ENCODE measurements at regions not wholly inside any gene's neighbourhood (a gene's known extent, or its start where the extent isn't known, plus 50 kb on each side); places are given as distances from the start of the nearest gene placed in this dataset.

DNA sequence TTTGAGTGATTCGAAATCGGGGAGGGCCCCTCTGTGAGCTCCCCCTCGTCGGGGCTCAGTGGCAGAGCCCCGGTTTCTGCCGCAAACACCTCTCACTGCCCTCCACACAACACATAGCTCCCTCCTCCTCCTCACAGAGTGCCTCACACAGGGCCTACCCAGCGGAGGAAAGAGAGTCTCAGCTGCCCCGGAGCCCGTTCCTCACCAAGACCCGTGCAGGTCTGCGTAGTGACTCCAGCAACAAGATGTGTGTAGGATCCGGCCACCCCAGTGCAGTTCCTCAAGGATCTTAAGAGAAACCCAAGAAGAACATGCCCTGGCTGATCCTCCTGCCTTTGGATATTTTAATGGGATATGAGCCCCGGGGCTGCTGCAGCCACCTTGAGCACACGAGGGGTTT lies 238.4 kb downstream of the BRD1 start:
- Histone ChIP-seq H3K4me3 (ENCODE audit: low read length) (no peak overlapping the region), H3K27me3 (ENCODE audit: control insufficient read depth, low read length) (no peaks in the 10 kb centered on the region), H3K9me3 (ENCODE audit: control insufficient read depth, insufficient read depth, low read length) (no peaks in the 10 kb centered on the region), H3K27ac (ENCODE audit: low read depth, low read length) (no peak overlapping the region), H3F3A (ENCODE audit: control insufficient read depth, insufficient read depth) (no peaks in the 10 kb centered on the region), H3K4me1 (ENCODE audit: control insufficient read depth, low read length) (no peaks in the 10 kb centered on the region), H3K4me2 (ENCODE audit: low read length) (no peak overlapping the region), H4K20me1 (ENCODE audit: control insufficient read depth, insufficient read depth, low read depth, low read length) (no peaks in the 10 kb centered on the region; the same call in 1 of the 2 replicates), H3K79me2 (ENCODE audit: control insufficient read depth, low read length) (no peaks in the 10 kb centered on the region), H3K9me2 (replicated peaks; ENCODE audit: control insufficient read depth, low read length) (no peaks in the 10 kb centered on the region), H3K36me3 (ENCODE audit: control insufficient read depth, low read length) (peaks cover 2% of the 10 kb centered on the region)
- TF ChIP-seq EZH2phosphoT487 (IDR thresholded peaks at IDR 0.05; ENCODE audit: borderline replicate concordance, low read length) (no peak), CTCF (IDR thresholded peaks at IDR 0.05; ENCODE audit: low read depth, low read length, poor library complexity, severe bottlenecking) (no peak)

DNA sequence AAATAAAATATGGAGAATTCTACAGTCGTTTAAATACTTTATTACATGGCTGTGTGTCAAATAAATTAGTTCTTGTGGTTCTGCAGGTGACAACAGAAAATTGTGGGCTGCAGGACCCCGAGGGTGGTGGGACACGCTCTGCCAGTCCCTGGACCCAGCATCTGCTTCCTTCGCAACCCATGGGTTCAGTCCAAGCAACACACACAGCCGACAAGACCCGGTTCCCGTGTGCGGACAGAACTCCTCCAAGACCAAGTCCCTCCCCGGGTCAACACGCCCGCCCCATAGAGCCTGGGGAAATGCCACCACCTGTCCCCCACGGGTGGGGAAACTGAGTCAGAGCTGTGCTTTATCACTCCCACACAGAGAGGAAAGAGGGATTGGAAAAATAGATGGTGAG lies 238.9 kb downstream of the BRD1 start:
- Histone ChIP-seq H3K36me3 (ENCODE audit: control insufficient read depth, low read length) (no peaks in the 10 kb centered on the region), H3K4me1 (ENCODE audit: control insufficient read depth, low read length) (no peaks in the 10 kb centered on the region), H3K9me2 (replicated peaks; ENCODE audit: control insufficient read depth, low read length) (no peaks in the 10 kb centered on the region), H3K9me3 (ENCODE audit: control insufficient read depth, insufficient read depth, low read length) (no peaks in the 10 kb centered on the region), H4K20me1 (ENCODE audit: control insufficient read depth, insufficient read depth, low read depth, low read length) (no peaks in the 10 kb centered on the region; the same call in 1 of the 2 replicates), H3F3A (ENCODE audit: control insufficient read depth, insufficient read depth) (no peaks in the 10 kb centered on the region), H3K79me2 (ENCODE audit: control insufficient read depth, low read length) (no peaks in the 10 kb centered on the region), H3K27me3 (ENCODE audit: control insufficient read depth, low read length) (no peaks in the 10 kb centered on the region), H3K27ac (ENCODE audit: low read depth, low read length) (no peak overlapping the region), H3K4me3 (ENCODE audit: low read length) (no peak overlapping the region), H3K4me2 (ENCODE audit: low read length) (no peak overlapping the region)
- TF ChIP-seq EZH2phosphoT487 (IDR thresholded peaks at IDR 0.05; ENCODE audit: borderline replicate concordance, low read length), result no peak
- TF ChIP-seq CTCF (IDR thresholded peaks at IDR 0.05; ENCODE audit: low read depth, low read length, poor library complexity, severe bottlenecking), result no peak

- no peaks in the 10 kb centered on the region for H3K79me2 ChIP-seq (ENCODE audit: control insufficient read depth, low read length)
- H3K4me1 ChIP-seq (ENCODE audit: control insufficient read depth, low read length), result no peaks in the 10 kb centered on the region
- no peaks in the 10 kb centered on the region for H3K36me3 ChIP-seq (ENCODE audit: control insufficient read depth, low read length)
- TF ChIP-seq EZH2phosphoT487 (IDR thresholded peaks at IDR 0.05; ENCODE audit: borderline replicate concordance, low read length), result no peak
- no peak for TF ChIP-seq CTCF (IDR thresholded peaks at IDR 0.05; ENCODE audit: low read depth, low read length, poor library complexity, severe bottlenecking)
- H3F3A ChIP-seq (ENCODE audit: control insufficient read depth, insufficient read depth), result no peaks in the 10 kb centered on the region
- no peaks in the 10 kb centered on the region for H3K9me3 ChIP-seq (ENCODE audit: control insufficient read depth, insufficient read depth, low read length)
- no peaks in the 10 kb centered on the region for H3K27me3 ChIP-seq (ENCODE audit: control insufficient read depth, low read length)
- no peak overlapping the region for H3K4me3 ChIP-seq (ENCODE audit: low read length)
- no peak overlapping the region for H3K4me2 ChIP-seq (ENCODE audit: low read length)
- H4K20me1 ChIP-seq (ENCODE audit: control insufficient read depth, insufficient read depth, low read depth, low read length), result no peaks in the 10 kb centered on the region
- no peaks in the 10 kb centered on the region for H3K9me2 ChIP-seq (replicated peaks; ENCODE audit: control insufficient read depth, low read length)
- no peak overlapping the region for H3K27ac ChIP-seq (ENCODE audit: low read depth, low read length)
These were observed 239.7 kb downstream of the BRD1 start for GRCh38 chr22:49587987-49588386.

GRCh38 chr22:49587421-49587820 lies 240.3 kb downstream of the BRD1 start:
- Histone ChIP-seq H3K36me3 (ENCODE audit: control insufficient read depth, low read length) (no peaks in the 10 kb centered on the region), H3K27me3 (ENCODE audit: control insufficient read depth, low read length) (no peaks in the 10 kb centered on the region), H3K4me2 (ENCODE audit: low read length) (no peak overlapping the region), H3K9me2 (replicated peaks; ENCODE audit: control insufficient read depth, low read length) (no peaks in the 10 kb centered on the region), H3K79me2 (ENCODE audit: control insufficient read depth, low read length) (no peaks in the 10 kb centered on the region), H3K27ac (ENCODE audit: low read depth, low read length) (no peak overlapping the region), H3F3A (ENCODE audit: control insufficient read depth, insufficient read depth) (no peaks in the 10 kb centered on the region), H3K4me3 (ENCODE audit: low read length) (no peak overlapping the region), H3K4me1 (ENCODE audit: control insufficient read depth, low read length) (no peaks in the 10 kb centered on the region), H4K20me1 (ENCODE audit: control insufficient read depth, insufficient read depth, low read depth, low read length) (no peaks in the 10 kb centered on the region), H3K9me3 (ENCODE audit: control insufficient read depth, insufficient read depth, low read length) (no peaks in the 10 kb centered on the region)
- TF ChIP-seq CTCF (IDR thresholded peaks at IDR 0.05; ENCODE audit: low read depth, low read length, poor library complexity, severe bottlenecking) (no peak), EZH2phosphoT487 (IDR thresholded peaks at IDR 0.05; ENCODE audit: borderline replicate concordance, low read length) (no peak)
